ENCODE measurements at regions not wholly inside any gene's neighbourhood (a gene's known extent, or its start where the extent isn't known, plus 50 kb on each side); places are given as distances from the start of the nearest gene placed in this dataset.

DNA sequence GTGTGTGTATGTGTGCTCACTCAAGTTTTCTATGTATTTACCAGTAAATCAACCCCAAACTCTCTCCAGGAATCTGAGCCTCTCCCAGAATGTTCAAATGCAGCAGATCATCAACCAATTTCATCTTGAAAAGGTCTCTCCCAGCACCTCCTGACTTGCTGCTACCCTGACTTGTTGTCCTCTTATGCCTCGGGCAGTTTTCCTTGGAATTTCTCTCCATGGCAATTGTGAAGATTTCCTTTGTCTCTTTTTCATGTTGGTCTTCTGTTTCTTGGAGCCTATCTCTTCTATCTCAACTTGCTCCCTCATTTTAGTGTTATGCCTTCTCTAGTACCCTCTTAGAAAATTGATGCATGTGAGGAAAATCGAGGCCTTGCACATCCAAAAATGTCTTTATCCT lies 303.6 kb upstream of the KIF2A start:
- TF ChIP-seq, protein P1, sequence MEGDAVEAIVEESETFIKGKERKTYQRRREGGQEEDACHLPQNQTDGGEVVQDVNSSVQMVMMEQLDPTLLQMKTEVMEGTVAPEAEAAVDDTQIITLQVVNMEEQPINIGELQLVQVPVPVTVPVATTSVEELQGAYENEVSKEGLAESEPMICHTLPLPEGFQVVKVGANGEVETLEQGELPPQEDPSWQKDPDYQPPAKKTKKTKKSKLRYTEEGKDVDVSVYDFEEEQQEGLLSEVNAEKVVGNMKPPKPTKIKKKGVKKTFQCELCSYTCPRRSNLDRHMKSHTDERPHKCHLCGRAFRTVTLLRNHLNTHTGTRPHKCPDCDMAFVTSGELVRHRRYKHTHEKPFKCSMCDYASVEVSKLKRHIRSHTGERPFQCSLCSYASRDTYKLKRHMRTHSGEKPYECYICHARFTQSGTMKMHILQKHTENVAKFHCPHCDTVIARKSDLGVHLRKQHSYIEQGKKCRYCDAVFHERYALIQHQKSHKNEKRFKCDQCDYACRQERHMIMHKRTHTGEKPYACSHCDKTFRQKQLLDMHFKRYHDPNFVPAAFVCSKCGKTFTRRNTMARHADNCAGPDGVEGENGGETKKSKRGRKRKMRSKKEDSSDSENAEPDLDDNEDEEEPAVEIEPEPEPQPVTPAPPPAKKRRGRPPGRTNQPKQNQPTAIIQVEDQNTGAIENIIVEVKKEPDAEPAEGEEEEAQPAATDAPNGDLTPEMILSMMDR (IDR thresholded peaks at IDR 0.05; ENCODE audit: unreplicated experiment): no peak

DNA sequence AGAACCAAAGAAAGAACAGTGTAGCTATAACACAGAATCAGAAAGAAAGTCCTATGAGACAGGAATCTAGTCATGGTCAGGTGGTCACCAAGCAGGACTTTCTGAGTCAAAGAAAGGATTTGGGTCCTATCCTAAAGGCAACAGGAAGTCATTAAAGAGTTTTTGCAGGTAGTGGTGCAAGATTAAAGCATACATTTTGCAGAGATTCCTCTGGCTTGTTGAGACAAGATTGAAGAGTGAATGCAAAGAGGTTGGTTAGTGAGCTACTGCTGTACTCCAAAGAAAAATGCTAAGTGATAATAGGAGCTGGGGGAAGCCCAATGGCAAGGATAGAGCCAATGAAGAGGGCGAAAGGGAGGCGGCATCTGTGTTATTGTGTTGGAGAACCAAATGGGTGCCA lies 300.5 kb upstream of the KIF2A start:
- DNase-seq (ENCODE audit: low spot score, unreplicated experiment): no peak
- H3K4me1 Mint-ChIP-seq (ENCODE audit: low read depth): peaks cover 13% of the 10 kb centered on the region
- H3K27me3 Mint-ChIP-seq: peaks cover 12% of the 10 kb centered on the region
- H3K4me3 Mint-ChIP-seq (ENCODE audit: low read depth): no peak overlapping the region
- H3K9me3 Mint-ChIP-seq (ENCODE audit: low read depth): peaks cover 3% of the 10 kb centered on the region
- no peaks in the 10 kb centered on the region for H3K36me3 Mint-ChIP-seq (ENCODE audit: insufficient read depth)
- no peak overlapping the region for H3K27ac Mint-ChIP-seq
- TF ChIP-seq, protein P1 (IDR thresholded peaks at IDR 0.05; ENCODE audit: unreplicated experiment): no peak

More for the DNA sequence above, 303.6 kb upstream of the KIF2A start:
- DNase-seq (ENCODE audit: low spot score, unreplicated experiment): no peak
- Mint-ChIP-seq H3K27ac (no peak overlapping the region), H3K27me3 (peaks cover 5% of the 10 kb centered on the region), H3K9me3 (ENCODE audit: low read depth) (peaks cover 3% of the 10 kb centered on the region), H3K4me1 (ENCODE audit: low read depth) (peaks cover 13% of the 10 kb centered on the region), H3K36me3 (ENCODE audit: insufficient read depth) (no peaks in the 10 kb centered on the region), H3K4me3 (ENCODE audit: low read depth) (no peak overlapping the region)

DNA sequence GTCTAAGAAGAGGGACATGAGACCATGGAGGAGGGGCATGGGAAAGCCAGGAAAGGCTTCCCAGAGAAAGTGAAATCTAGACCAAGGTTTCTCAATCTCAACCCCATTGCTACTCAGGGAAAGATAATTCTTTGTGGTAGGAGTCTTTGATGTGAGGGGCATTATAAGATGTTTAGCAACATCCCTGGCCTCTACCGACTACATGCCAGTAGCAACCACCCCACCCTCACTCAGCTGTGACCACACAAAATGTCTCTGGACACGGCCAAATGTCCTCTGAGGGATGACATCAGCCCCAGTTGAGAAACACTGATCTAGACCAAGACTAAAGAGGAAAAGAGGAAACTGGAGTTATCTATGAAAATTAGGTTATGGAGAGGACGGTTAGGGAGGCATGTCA lies 298.5 kb upstream of the KIF2A start:
- H3K4me1 Mint-ChIP-seq (ENCODE audit: low read depth): peaks cover 2% of the 10 kb centered on the region
- peaks cover 20% of the 10 kb centered on the region for H3K27me3 Mint-ChIP-seq
- H3K27ac Mint-ChIP-seq: no peak overlapping the region
- H3K4me3 Mint-ChIP-seq (ENCODE audit: low read depth): no peak overlapping the region
- DNase-seq (ENCODE audit: low spot score, unreplicated experiment): no peak
- H3K9me3 Mint-ChIP-seq (ENCODE audit: low read depth): peaks cover 3% of the 10 kb centered on the region
- TF ChIP-seq, protein P1 (IDR thresholded peaks at IDR 0.05; ENCODE audit: unreplicated experiment): no peak
- H3K36me3 Mint-ChIP-seq (ENCODE audit: insufficient read depth): no peaks in the 10 kb centered on the region

DNA sequence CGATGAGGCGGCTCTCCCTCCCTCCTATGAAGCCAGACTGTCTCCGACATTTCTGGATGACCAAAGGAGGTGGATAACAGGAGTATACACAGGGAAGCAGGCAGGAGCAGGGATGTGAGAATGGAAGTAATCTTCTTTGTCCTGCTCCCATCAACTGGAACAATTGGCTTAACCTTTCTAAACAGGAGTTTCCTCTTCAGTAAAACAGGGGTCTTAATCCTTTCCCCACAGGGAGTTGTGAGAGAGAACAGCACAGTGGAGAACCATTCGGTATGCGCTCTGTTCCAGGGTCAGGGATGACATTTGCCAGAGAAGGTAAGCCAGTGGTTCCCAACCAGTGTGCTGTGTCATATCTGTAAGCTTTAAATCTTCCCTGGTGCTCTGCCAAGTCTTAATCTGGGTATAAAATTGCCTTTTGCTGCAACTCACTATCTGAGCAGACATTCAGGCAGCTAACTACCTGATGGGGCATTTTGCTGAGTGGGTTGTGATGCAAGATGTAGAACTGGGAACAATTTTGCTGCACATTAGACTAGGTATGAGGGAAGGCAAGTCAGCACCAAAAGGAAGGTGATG lies 294.8 kb upstream of the KIF2A start:
- H3K4me3 Mint-ChIP-seq (ENCODE audit: low read depth): no peak overlapping the region
- H3K4me1 Mint-ChIP-seq (ENCODE audit: low read depth): no peaks in the 10 kb centered on the region
- TF ChIP-seq, protein P1 (IDR thresholded peaks at IDR 0.05; ENCODE audit: unreplicated experiment): no peak
- H3K27ac Mint-ChIP-seq: no peak overlapping the region
- no peaks in the 10 kb centered on the region for H3K36me3 Mint-ChIP-seq (ENCODE audit: insufficient read depth)
- H3K9me3 Mint-ChIP-seq (ENCODE audit: low read depth): no peaks in the 10 kb centered on the region
- DNase-seq (ENCODE audit: low spot score, unreplicated experiment): no peak
- peaks cover 17% of the 10 kb centered on the region for H3K27me3 Mint-ChIP-seq

DNA sequence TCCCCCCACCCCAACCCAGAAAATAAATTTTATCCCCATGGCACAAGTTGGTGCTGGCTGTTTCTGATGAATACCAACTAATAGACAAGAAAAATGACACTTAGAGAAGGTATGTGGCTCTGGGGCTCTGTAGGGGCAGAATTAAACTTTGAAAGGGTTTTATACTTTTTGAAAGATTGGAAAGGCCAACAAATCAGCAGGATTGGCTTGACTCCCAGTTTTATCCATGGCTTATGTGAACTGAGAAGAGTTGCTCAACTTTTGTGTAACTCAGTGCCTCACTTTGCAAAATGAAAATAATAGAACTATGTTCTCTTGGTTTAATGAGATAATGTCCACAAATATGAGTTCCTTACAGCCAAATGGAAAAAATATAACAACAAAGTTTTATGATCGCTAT lies 288.9 kb upstream of the KIF2A start:
- TF ChIP-seq, protein P1 (IDR thresholded peaks at IDR 0.05; ENCODE audit: unreplicated experiment): no peak
- no peak for DNase-seq (ENCODE audit: low spot score, unreplicated experiment)
- Mint-ChIP-seq H3K4me1 (ENCODE audit: low read depth) (no peaks in the 10 kb centered on the region), H3K27me3 (peaks cover 5% of the 10 kb centered on the region), H3K4me3 (ENCODE audit: low read depth) (no peak overlapping the region), H3K9me3 (ENCODE audit: low read depth) (no peaks in the 10 kb centered on the region), H3K27ac (no peak overlapping the region), H3K36me3 (ENCODE audit: insufficient read depth) (no peaks in the 10 kb centered on the region)
